Fibroblast of pulmonary artery (primary cell): ENCODE measurements at regions not wholly inside any gene's neighbourhood (a gene's known extent, or its start where the extent isn't known, plus 50 kb on each side); places are given as distances from the start of the nearest gene placed in this dataset.

Experiments
- DNase-seq: peaks from one replicate; pipeline ENCODE4 v3.0.0-alpha.2; 2010; ENCODE audit warnings: low read depth
- H3K4me3 ChIP-seq: replicated peaks from 2 replicates; pipeline ENCODE4 v1.5.1; 2011; ENCODE audit warnings: low read depth, mild to moderate bottlenecking, control low read depth, low read length, moderate library complexity
- CTCF ChIP-seq: IDR thresholded peaks from 2 replicates; pipeline ENCODE4 v1.5.1; 2011; ENCODE audit warnings: mild to moderate bottlenecking, control low read depth, low read length, inconsistent platforms; ENCODE audit errors: missing control alignments

GRCh38 chr2:16062471-16063250, 122.3 kb downstream of the MYCN start:
- no peak for DNase-seq
- H3K4me3 ChIP-seq = no peak overlapping the region
- TF ChIP-seq CTCF = no peak

GRCh38 chr2:16061441-16062217, 121.3 kb downstream of the MYCN start:
- no peak overlapping the region for H3K4me3 ChIP-seq
- no peak for DNase-seq
- no peak for TF ChIP-seq CTCF

- TF ChIP-seq CTCF = no peak
- DNase-seq = no peak
- no peak overlapping the region for H3K4me3 ChIP-seq
These were observed 120.6 kb downstream of the MYCN start for GRCh38 chr2:16060936-16061338.

- TF ChIP-seq CTCF = no peak
- no peak for DNase-seq
- H3K4me3 ChIP-seq = no peak overlapping the region
These were observed 120.0 kb downstream of the MYCN start for GRCh38 chr2:16060125-16060935.

GRCh38 chr2:16059393-16060016, 119.2 kb downstream of the MYCN start:
- no peak for DNase-seq
- H3K4me3 ChIP-seq = no peak overlapping the region
- TF ChIP-seq CTCF = no peak

- no peak for TF ChIP-seq CTCF
- no peak for DNase-seq
- no peak overlapping the region for H3K4me3 ChIP-seq
These were observed 118.5 kb downstream of the MYCN start for GRCh38 chr2:16058747-16059358.
